Left lung (tissue), 4 donors: ENCODE measurements at regions not wholly inside any gene's neighbourhood (a gene's known extent, or its start where the extent isn't known, plus 50 kb on each side); places are given as distances from the start of the nearest gene placed in this dataset.
A peak's percentile ranks its signal among the peaks of the same experiment; 100 is the strongest.

Experiments used
- ATAC-seq: fragments of 200-7000 bp; cut with Tn5 transposase; one replicate; pipeline ENCODE4 v1.9.1; 2020; ENCODE audit warnings: moderate library complexity
- DNase-seq, 4 donors: peaks; one replicate each; pipeline ENCODE4 v3.0.0-alpha.2; 2013 to 2020
- H3K27ac ChIP-seq, 2 donors: fragments of 200-600 bp; sonication (generic) in 1 of 2; one replicate each; pipeline versions ENCODE4 v1.5.0 to v1.8.0; 2020 to 2021
- H3K27me3 ChIP-seq, 2 donors: fragments of 200-600 bp; sonication (generic) in 1 of 2; one replicate each; pipeline versions ENCODE4 v1.5.0 to v1.8.0; 2020 to 2021
- H3K36me3 ChIP-seq, 2 donors: fragments of 200-600 bp; sonication (generic) in 1 of 2; one replicate each; pipeline versions ENCODE4 v1.5.0 to v1.8.0; 2020 to 2021
- H3K4me1 ChIP-seq, 2 donors: fragments of 200-600 bp; one replicate each; pipeline ENCODE4 v1.8.0; 2021
- H3K4me3 ChIP-seq, 2 donors: fragments of 200-600 bp; sonication (generic) in 1 of 2; one replicate each; pipeline versions ENCODE4 v1.5.0 to v1.8.0; 2020 to 2021; ENCODE audit warnings: mild to moderate bottlenecking in 1 of 2
- H3K9me3 ChIP-seq, 2 donors: fragments of 200-600 bp; sonication (generic) in 1 of 2; one replicate each; pipeline versions ENCODE4 v1.5.0 to v1.8.0; 2020 to 2021
- CTCF ChIP-seq, 2 donors: fragments of 200-600 bp; sonication (generic) in 1 of 2; IDR thresholded peaks; one replicate each; pipeline versions ENCODE4 v1.5.0 to v1.8.0; 2021; ENCODE audit warnings: antibody characterized with exemption in 2 of 2
- intact Hi-C, 2 donors: fragments of 100-400 bp; cut with DNase I; formaldehyde crosslinking; loops; one replicate each; pipeline versions ENCODE4 v1.11.2 to v1.14.2; 2022
- donor health status: DM: no; HTN: yes; CAD: no.
- donor health status: DM: no; HTN: no; CAD: no.

DNA sequence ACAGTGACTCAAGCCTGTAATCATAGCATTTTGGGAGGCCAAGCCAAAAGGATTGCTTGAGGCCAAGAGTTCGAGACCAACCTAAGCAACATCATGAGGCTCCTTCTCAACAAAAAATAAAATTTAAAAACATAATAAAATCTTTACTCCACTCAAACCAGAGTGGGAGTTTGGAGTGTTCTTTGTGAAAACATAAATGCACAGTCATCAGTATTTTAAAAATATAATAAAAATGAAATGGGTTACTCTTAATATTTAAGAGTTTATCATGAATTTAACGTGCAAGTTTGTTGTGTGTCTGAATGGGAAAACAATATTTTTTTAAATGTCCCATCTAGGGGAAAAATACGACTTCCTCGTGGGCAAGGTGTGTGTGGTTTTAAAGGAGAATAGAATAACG, 78.6 kb upstream of the STARD13 start:
- no peak for ATAC-seq
- H3K27ac ChIP-seq, result no peak overlapping the region
- H3K4me3 ChIP-seq, result no peak overlapping the region
- intact Hi-C loops, result no loop called here
- TF ChIP-seq CTCF (IDR thresholded peaks at IDR 0.05), result no peak
- no peaks in the 10 kb centered on the region for H3K27me3 ChIP-seq
- H3K4me1 ChIP-seq, result peaks cover 0 to 12% of the 10 kb centered on the region in 2 donors
- no peaks in the 10 kb centered on the region for H3K9me3 ChIP-seq
- no peak for DNase-seq
- no peaks in the 10 kb centered on the region for H3K36me3 ChIP-seq

GRCh38 chr13:33366469-33367062, 81.0 kb upstream of the STARD13 start:
- no peaks in the 10 kb centered on the region for H3K36me3 ChIP-seq
- DNase-seq (no peak), ATAC-seq (no peak)
- intact Hi-C loops, result no loop called here
- TF ChIP-seq CTCF (IDR thresholded peaks at IDR 0.05), result no peak
- H3K4me1 ChIP-seq, result peaks cover 0 to 12% of the 10 kb centered on the region in 2 donors
- no peaks in the 10 kb centered on the region for H3K9me3 ChIP-seq
- no peaks in the 10 kb centered on the region for H3K27me3 ChIP-seq
- no peak overlapping the region for H3K27ac ChIP-seq
- H3K4me3 ChIP-seq, result no peak overlapping the region

- no peak for ATAC-seq
- no peaks in the 10 kb centered on the region for H3K36me3 ChIP-seq
- no peak for TF ChIP-seq CTCF (IDR thresholded peaks at IDR 0.05)
- intact Hi-C loops, result no loop called here
- no peak overlapping the region for H3K27ac ChIP-seq
- no peak overlapping the region for H3K4me3 ChIP-seq
- no peaks in the 10 kb centered on the region for H3K9me3 ChIP-seq
- H3K4me1 ChIP-seq, result peaks cover 0 to 12% of the 10 kb centered on the region in 2 donors
- H3K27me3 ChIP-seq, result no peaks in the 10 kb centered on the region
- no peak for DNase-seq
Observed at GRCh38 chr13:33367171-33367895, 81.8 kb upstream of the STARD13 start.

DNA sequence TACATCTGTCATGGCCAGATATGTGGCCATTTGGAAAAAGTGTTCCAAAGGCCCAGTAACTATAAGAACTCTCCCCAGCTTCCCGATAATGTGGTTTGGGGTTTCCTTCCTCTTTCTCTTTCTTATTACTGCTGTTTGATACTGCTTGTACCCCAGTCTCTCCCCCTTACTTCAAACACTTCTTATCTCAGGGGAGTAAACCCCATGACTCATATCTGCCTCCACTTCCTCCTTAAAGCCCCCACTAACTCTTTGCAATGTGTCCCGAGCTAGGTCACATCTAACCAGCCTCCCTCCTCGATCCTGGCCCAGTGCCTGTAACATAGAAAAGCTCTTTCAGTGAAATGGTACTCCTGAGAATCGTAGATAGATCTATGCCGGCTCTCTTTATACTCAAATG, 82.4 kb upstream of the STARD13 start:
- Histone ChIP-seq H3K4me1 (peaks cover 0 to 12% of the 10 kb centered on the region in 2 donors), H3K4me3 (no peak overlapping the region), H3K27ac (peak overlapping the region in 1 of 2 donors; percentile 45), H3K36me3 (no peaks in the 10 kb centered on the region), H3K9me3 (no peaks in the 10 kb centered on the region), H3K27me3 (no peaks in the 10 kb centered on the region)
- intact Hi-C loops, result no loop called here
- no peak for TF ChIP-seq CTCF (IDR thresholded peaks at IDR 0.05)
- DNase-seq (no peak), ATAC-seq (no peak)

GRCh38 chr13:33369073-33369472, 83.5 kb upstream of the STARD13 start:
- Histone ChIP-seq H3K36me3 (no peaks in the 10 kb centered on the region), H3K9me3 (no peaks in the 10 kb centered on the region), H3K4me1 (peaks cover 0 to 12% of the 10 kb centered on the region in 2 donors), H3K27me3 (no peaks in the 10 kb centered on the region), H3K4me3 (no peak overlapping the region), H3K27ac (no peak overlapping the region)
- ATAC-seq (no peak), DNase-seq (no peak)
- TF ChIP-seq CTCF (IDR thresholded peaks at IDR 0.05), result no peak
- intact Hi-C loops, result no loop called here
